ENCODE measurements at regions not wholly inside any gene's neighbourhood (a gene's known extent, or its start where the extent isn't known, plus 50 kb on each side); places are given as distances from the start of the nearest gene placed in this dataset.

- TF ChIP-seq CTCF (conservative IDR thresholded peaks at IDR 0.05; ENCODE audit: low read depth, low read length), result no peak
- no peak for TF ChIP-seq EZH2phosphoT487 (IDR thresholded peaks at IDR 0.05; ENCODE audit: borderline replicate concordance, low read length)
- TF ChIP-seq EZH2 (IDR thresholded peaks at IDR 0.05; ENCODE audit: low read length, unreplicated experiment), result no peak
These were observed 120.7 kb downstream of the TM2D1 start for GRCh38 chr1:61604261-61604660.
